Gastrocnemius medialis (tissue), 4 donors: ENCODE measurements at regions not wholly inside any gene's neighbourhood (a gene's known extent, or its start where the extent isn't known, plus 50 kb on each side); places are given as distances from the start of the nearest gene placed in this dataset.
"Not testable (repeated sequence)": the region's sequence is repeated elsewhere in the genome, so short reads cannot be mapped to it uniquely, and the experiment has no call there.

Experiments
- ATAC-seq, 2 donors: fragments of 150-250 bp; one replicate each; pipeline ENCODE4 v1.9.1; 2016
- DNase-seq, 2 donors: peaks; one replicate each; pipeline ENCODE4 v3.0.0-alpha.2; 2019
- H3K27ac ChIP-seq, 4 donors: fragments of 200-600 bp; sonication (generic); 1 replicate in 1 of 4; 2 replicates in 3 of 4; pipeline ENCODE4 v1.5.1; 2016 to 2018; ENCODE audit warnings: mild to moderate bottlenecking in 2 of 4, moderate library complexity in 1 of 4
- H3K27me3 ChIP-seq, 3 donors: fragments of 200-600 bp; sonication (generic) in 2 of 3; 1 replicate in 1 of 3; 2 replicates in 2 of 3; pipeline versions ENCODE4 v1.5.1 to v1.6.0; 2016 to 2019; ENCODE audit warnings: mild to moderate bottlenecking in 1 of 3, moderate library complexity in 1 of 3
- H3K36me3 ChIP-seq, 2 donors: fragments of 200-600 bp; sonication (generic) in 1 of 2; one replicate each; pipeline ENCODE4 v1.5.1; 2017 to 2018
- H3K4me1 ChIP-seq, 2 donors: fragments of 200-600 bp; sonication (generic) in 1 of 2; one replicate each; pipeline ENCODE4 v1.5.1; 2016 to 2017; ENCODE audit warnings: mild to moderate bottlenecking in 2 of 2
- H3K4me3 ChIP-seq, 4 donors: fragments of 200-600 bp; sonication (generic) in 3 of 4; 1 replicate in 1 of 4; 2 replicates in 3 of 4; pipeline ENCODE4 v1.5.1; 2016 to 2019; ENCODE audit warnings: mild to moderate bottlenecking in 2 of 4
- H3K9me3 ChIP-seq, 3 donors: fragments of 200-600 bp; sonication (generic) in 2 of 3; 1 replicate in 1 of 3; 2 replicates in 2 of 3; pipeline ENCODE4 v1.5.1; 2016 to 2019
- CTCF ChIP-seq, 5 experiments: fragments of 450-650 bp in 3 of 5; fragments of 200-600 bp in 2 of 5; sonication (generic) in 2 of 5; IDR thresholded peaks in 4 of 5; conservative IDR thresholded peaks in 1 of 5; 1 replicate in 4 of 5; 2 replicates in 1 of 5; pipeline ENCODE4 v1.5.1; 2016 to 2019; ENCODE audit warnings: antibody characterized with exemption in 5 of 5, mild to moderate bottlenecking in 3 of 5, moderate library complexity in 3 of 5
- POLR2A ChIP-seq, 2 donors: fragments of 450-650 bp; IDR thresholded peaks; one replicate each; pipeline ENCODE4 v1.6.1; 2017; ENCODE audit warnings: antibody characterized with exemption in 2 of 2, mild to moderate bottlenecking in 2 of 2, moderate library complexity in 2 of 2
- in situ Hi-C, 4 donors: fragments of 200-750 bp; cut with MboI; loops; one replicate each; pipeline versions ENCODE4 v1.15.0 to v1.8.0; 2017; ENCODE audit warnings: low sequenced_read_pairs in 4 of 4
- intact Hi-C: fragments of 100-400 bp; cut with DNase I; formaldehyde crosslinking; loops from one replicate; pipeline ENCODE4 v1.15.1; 2023; ENCODE audit warnings: low total_unique reads

DNA sequence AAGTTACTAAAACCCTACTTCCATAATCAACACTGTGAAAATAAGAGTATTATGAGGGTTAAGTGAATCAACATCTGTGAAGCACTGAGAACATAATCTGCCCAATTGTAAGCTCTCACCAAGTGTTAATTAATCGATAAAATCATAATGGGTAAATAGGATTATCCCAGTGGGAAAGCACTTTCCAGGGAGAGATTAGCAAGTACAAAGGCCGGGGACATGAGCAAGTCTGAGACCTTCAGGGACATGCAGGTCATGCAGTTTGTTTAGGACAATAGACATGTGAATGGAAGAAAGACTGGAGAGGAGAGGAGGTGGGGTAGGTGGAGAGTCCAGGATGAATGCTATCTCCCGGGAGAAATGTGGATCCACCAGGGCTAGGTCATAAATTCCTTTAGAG, 57.8 kb upstream of the FIBIN start:
- no peaks in the 10 kb centered on the region for H3K9me3 ChIP-seq
- ATAC-seq: no peak
- no peak for TF ChIP-seq POLR2A (IDR thresholded peaks at IDR 0.05)
- TF ChIP-seq CTCF (IDR thresholded peaks at IDR 0.05 in 4 of 5, conservative IDR thresholded peaks at IDR 0.05 in 1 of 5): no peak
- in situ Hi-C loops: no loop called here
- no peaks in the 10 kb centered on the region for H3K4me1 ChIP-seq
- H3K4me3 ChIP-seq: no peak overlapping the region
- no peak overlapping the region for H3K27ac ChIP-seq
- DNase-seq: no peak
- no peaks in the 10 kb centered on the region for H3K27me3 ChIP-seq
- no peaks in the 10 kb centered on the region for H3K36me3 ChIP-seq
- intact Hi-C loops: no loop called here

- H3K36me3 ChIP-seq: no peaks in the 10 kb centered on the region
- intact Hi-C loops (no loop called here), in situ Hi-C loops (no loop called here)
- H3K9me3 ChIP-seq: no peaks in the 10 kb centered on the region
- TF ChIP-seq POLR2A (IDR thresholded peaks at IDR 0.05) (no peak), CTCF (IDR thresholded peaks at IDR 0.05 in 4 of 5, conservative IDR thresholded peaks at IDR 0.05 in 1 of 5) (no peak)
- DNase-seq: no peak
- H3K4me3 ChIP-seq: no peak overlapping the region
- no peak for ATAC-seq
- H3K27me3 ChIP-seq: no peaks in the 10 kb centered on the region
- H3K4me1 ChIP-seq: no peaks in the 10 kb centered on the region
- H3K27ac ChIP-seq: no peak overlapping the region
These were observed 56.5 kb upstream of the FIBIN start for GRCh38 chr11:26937386-26937785.

DNA sequence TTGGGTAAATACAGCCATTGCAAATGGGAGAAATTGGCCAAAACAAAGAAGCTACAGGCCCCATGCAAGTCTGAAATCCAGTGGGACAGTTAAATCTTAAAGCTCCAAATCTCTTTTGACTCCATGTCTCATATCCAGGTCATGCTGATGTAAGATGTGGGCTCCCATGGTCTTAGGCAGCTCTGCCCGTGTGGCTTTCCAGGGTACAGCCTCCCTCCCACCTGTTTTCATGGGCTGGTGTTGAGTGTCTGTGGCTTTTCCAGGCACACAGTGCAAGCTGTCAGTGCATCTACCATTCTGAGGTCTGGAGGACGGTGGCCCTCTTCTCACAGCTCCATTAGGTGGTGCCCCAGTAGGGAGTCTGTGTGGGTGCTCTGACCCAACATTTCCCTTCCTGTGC, 53.4 kb upstream of the FIBIN start:
- H3K36me3 ChIP-seq, ATAC-seq, intact Hi-C loops, H3K4me3 ChIP-seq, H3K4me1 ChIP-seq, H3K9me3 ChIP-seq, H3K27ac ChIP-seq, in situ Hi-C loops, H3K27me3 ChIP-seq, DNase-seq: not testable (repeated sequence)

DNA sequence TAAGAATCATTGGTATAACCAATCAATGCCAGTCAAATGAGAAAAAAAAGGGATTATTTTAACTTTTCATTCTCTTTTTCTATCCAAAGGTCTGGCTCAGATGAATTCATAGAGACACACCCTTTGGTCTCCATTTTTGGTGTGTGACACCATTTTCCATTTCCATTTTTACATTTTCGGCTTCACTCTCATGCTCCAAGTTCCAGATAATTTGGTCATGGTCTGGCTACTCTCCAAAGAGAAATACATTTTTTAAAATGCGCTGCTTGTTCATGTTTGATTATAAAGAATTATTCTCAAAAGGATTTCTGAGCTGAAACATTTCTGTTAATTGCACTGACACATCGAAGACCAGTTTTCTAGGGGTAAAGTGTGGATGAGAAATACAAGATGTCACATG, 51.6 kb upstream of the FIBIN start:
- Histone ChIP-seq H3K27me3 (no peaks in the 10 kb centered on the region), H3K4me3 (no peak overlapping the region), H3K9me3 (no peaks in the 10 kb centered on the region), H3K27ac (no peak overlapping the region), H3K4me1 (no peaks in the 10 kb centered on the region), H3K36me3 (no peaks in the 10 kb centered on the region)
- TF ChIP-seq CTCF (IDR thresholded peaks at IDR 0.05 in 4 of 5, conservative IDR thresholded peaks at IDR 0.05 in 1 of 5) (no peak), POLR2A (IDR thresholded peaks at IDR 0.05) (no peak)
- intact Hi-C loops: no loop called here
- ATAC-seq (no peak), DNase-seq (no peak)
- in situ Hi-C loops: no loop called here

GRCh38 chr11:26943636-26944035, 50.3 kb upstream of the FIBIN start:
- in situ Hi-C loops: no loop called here
- DNase-seq (no peak), ATAC-seq (no peak)
- H3K27ac ChIP-seq: no peak overlapping the region
- no peaks in the 10 kb centered on the region for H3K4me1 ChIP-seq
- no peak for TF ChIP-seq POLR2A (IDR thresholded peaks at IDR 0.05)
- TF ChIP-seq CTCF (IDR thresholded peaks at IDR 0.05 in 4 of 5, conservative IDR thresholded peaks at IDR 0.05 in 1 of 5): no peak
- no peaks in the 10 kb centered on the region for H3K27me3 ChIP-seq
- intact Hi-C loops: no loop called here
- H3K9me3 ChIP-seq: no peaks in the 10 kb centered on the region
- H3K36me3 ChIP-seq: no peaks in the 10 kb centered on the region
- H3K4me3 ChIP-seq: no peak overlapping the region
